GM12874 (cell line): ENCODE measurements at regions not wholly inside any gene's neighbourhood (a gene's known extent, or its start where the extent isn't known, plus 50 kb on each side); places are given as distances from the start of the nearest gene placed in this dataset.

ENCODE experiments used
- TF ChIP-seq, protein P1 (sequence below): IDR thresholded peaks from 2 replicates; pipeline ENCODE4 v1.5.1; 2011; ENCODE audit warnings: low read depth, mild to moderate bottlenecking, control low read depth, low read length, moderate library complexity; ENCODE audit not compliant: insufficient read depth

GRCh38 chr2:235274023-235274422 lies 219.8 kb upstream of the AGAP1 start:
- TF ChIP-seq, protein P1, sequence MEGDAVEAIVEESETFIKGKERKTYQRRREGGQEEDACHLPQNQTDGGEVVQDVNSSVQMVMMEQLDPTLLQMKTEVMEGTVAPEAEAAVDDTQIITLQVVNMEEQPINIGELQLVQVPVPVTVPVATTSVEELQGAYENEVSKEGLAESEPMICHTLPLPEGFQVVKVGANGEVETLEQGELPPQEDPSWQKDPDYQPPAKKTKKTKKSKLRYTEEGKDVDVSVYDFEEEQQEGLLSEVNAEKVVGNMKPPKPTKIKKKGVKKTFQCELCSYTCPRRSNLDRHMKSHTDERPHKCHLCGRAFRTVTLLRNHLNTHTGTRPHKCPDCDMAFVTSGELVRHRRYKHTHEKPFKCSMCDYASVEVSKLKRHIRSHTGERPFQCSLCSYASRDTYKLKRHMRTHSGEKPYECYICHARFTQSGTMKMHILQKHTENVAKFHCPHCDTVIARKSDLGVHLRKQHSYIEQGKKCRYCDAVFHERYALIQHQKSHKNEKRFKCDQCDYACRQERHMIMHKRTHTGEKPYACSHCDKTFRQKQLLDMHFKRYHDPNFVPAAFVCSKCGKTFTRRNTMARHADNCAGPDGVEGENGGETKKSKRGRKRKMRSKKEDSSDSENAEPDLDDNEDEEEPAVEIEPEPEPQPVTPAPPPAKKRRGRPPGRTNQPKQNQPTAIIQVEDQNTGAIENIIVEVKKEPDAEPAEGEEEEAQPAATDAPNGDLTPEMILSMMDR, result no peak

- TF ChIP-seq, protein P1, result no peak
Measured at GRCh38 chr2:235277485-235277884, 216.4 kb upstream of the AGAP1 start.

GRCh38 chr2:235278771-235279355 lies 215.0 kb upstream of the AGAP1 start:
- TF ChIP-seq, protein P1, result no peak

DNA sequence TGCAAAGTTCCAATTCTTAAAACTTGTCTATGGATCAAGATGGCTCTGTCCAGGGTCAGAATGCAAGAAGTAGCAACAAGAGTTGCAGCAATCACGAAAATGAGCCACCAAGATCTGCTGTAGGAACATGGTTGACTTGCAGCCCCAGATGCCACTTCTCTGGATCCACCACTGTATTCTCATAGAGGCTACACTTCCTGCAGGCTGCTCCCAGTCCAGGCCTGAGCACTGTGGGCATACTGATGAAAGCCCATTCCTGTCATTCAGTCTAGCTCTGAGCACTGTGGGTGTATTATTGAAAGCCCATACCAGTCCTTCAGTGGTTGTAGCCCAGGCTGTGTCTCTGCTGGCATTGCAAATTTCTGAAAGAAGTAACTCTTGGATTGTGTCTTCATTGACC lies 213.9 kb upstream of the AGAP1 start:
- TF ChIP-seq, protein P1, result no peak

GRCh38 chr2:235283246-235283645 lies 210.6 kb upstream of the AGAP1 start:
- TF ChIP-seq, protein P1, result no peak

GRCh38 chr2:235286622-235287374 lies 207.0 kb upstream of the AGAP1 start:
- TF ChIP-seq, protein P1, result no peak

DNA sequence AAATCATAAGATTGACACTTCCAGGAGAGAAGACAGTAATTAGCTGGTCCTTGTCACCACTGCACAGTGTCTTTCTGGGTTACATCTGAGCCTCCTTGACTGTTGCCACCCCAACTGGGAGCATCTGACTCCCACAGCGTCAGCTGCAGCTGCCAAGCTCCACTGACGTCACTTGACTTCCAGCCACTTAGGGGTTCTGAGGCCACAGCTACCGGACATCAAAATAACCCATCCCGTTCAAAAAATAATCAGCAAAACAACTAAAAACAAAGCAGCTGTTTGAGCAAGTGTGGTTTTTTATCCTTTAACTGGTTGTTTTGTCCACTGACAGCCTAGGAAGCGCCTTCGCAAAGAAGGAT lies 206.5 kb upstream of the AGAP1 start:
- TF ChIP-seq, protein P1, result no peak
